CD4-positive, alpha-beta T cell treated with Interferon alpha-2 for 1 hour (primary cell): ENCODE measurements at regions not wholly inside any gene's neighbourhood (a gene's known extent, or its start where the extent isn't known, plus 50 kb on each side); places are given as distances from the start of the nearest gene placed in this dataset.

Source experiments
- DNase-seq, 2 donors: peaks; one replicate each; pipeline ENCODE4 v3.0.0-alpha.2; 2020 to 2022

GRCh38 chr3:102159810-102160451 is 274.9 kb upstream of the ZPLD1 start:
- no peak for DNase-seq

GRCh38 chr3:102161384-102162006 is 273.3 kb upstream of the ZPLD1 start:
- DNase-seq = no peak

- no peak for DNase-seq
These were observed 272.6 kb upstream of the ZPLD1 start for GRCh38 chr3:102162251-102162650.

- no peak for DNase-seq
These were observed 271.6 kb upstream of the ZPLD1 start for GRCh38 chr3:102163039-102163817.

GRCh38 chr3:102163818-102164154 is 271.0 kb upstream of the ZPLD1 start:
- DNase-seq = no peak

- DNase-seq = no peak
These were observed 269.4 kb upstream of the ZPLD1 start for GRCh38 chr3:102165367-102165766.

GRCh38 chr3:102169915-102170479 is 264.8 kb upstream of the ZPLD1 start:
- DNase-seq = no peak

- DNase-seq = no peak
These were observed 264.3 kb upstream of the ZPLD1 start for GRCh38 chr3:102170545-102170944.

GRCh38 chr3:102174312-102174712 is 260.5 kb upstream of the ZPLD1 start:
- DNase-seq = no peak

- no peak for DNase-seq
These were observed 259.9 kb upstream of the ZPLD1 start for GRCh38 chr3:102174832-102175374.

GRCh38 chr3:102176333-102177050 is 258.3 kb upstream of the ZPLD1 start:
- DNase-seq = no peak

- DNase-seq = no peak
These were observed 257.6 kb upstream of the ZPLD1 start for GRCh38 chr3:102177075-102177755.

GRCh38 chr3:102178817-102179216 is 256.0 kb upstream of the ZPLD1 start:
- DNase-seq = no peak

- DNase-seq = no peak
These were observed 255.3 kb upstream of the ZPLD1 start for GRCh38 chr3:102179326-102180177.

GRCh38 chr3:102180280-102180931 is 254.4 kb upstream of the ZPLD1 start:
- peak in 1 of 2 donors; percentile 24 for DNase-seq

- DNase-seq = no peak
These were observed 253.5 kb upstream of the ZPLD1 start for GRCh38 chr3:102181175-102181920.

- no peak for DNase-seq
These were observed 252.7 kb upstream of the ZPLD1 start for GRCh38 chr3:102182162-102182561.

GRCh38 chr3:102183186-102183585 is 251.6 kb upstream of the ZPLD1 start:
- no peak for DNase-seq

- DNase-seq = no peak
These were observed 251.2 kb upstream of the ZPLD1 start for GRCh38 chr3:102183623-102184022.

GRCh38 chr3:102189541-102189940 is 245.3 kb upstream of the ZPLD1 start:
- no peak for DNase-seq
